HFF-Myc (cell line): ENCODE measurements at regions not wholly inside any gene's neighbourhood (a gene's known extent, or its start where the extent isn't known, plus 50 kb on each side); places are given as distances from the start of the nearest gene placed in this dataset.
"Not testable (repeated sequence)": the region's sequence is repeated elsewhere in the genome, so short reads cannot be mapped to it uniquely, and the experiment has no call there.

Source experiments
- DNase-seq: peaks from one replicate; pipeline ENCODE4 v3.0.0-alpha.2; 2011; ENCODE audit warnings: low read depth; ENCODE audit errors: extremely low read depth
- H3K4me3 ChIP-seq: replicated peaks from 2 replicates; pipeline ENCODE4 v1.5.1; 2011; ENCODE audit warnings: low read depth, mild to moderate bottlenecking, control low read depth, low read length
- TF ChIP-seq, protein P1 (sequence below): IDR thresholded peaks from 2 replicates; pipeline ENCODE4 v1.5.1; 2012; ENCODE audit warnings: mild to moderate bottlenecking, low read depth, low read length, control low read depth; ENCODE audit errors: missing control alignments

DNA sequence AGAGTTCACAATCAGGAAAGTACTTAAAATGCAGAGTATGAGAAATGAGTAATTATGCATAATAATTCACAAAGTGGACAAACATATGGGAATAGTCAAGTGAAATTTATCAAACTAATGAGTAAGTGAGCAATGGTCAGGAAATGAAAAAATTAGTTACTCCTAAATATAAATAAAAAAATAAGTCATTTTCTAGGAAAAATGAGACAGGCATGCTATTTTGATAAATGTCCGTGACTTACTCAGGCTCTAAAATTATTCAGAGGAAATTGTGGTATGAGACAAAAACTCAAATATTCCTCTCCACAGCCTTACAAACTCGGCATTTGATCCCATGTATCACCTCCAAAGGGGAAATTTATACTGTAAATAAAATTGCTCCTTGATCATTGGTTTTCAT is 181.2 kb downstream of the COX18 start:
- TF ChIP-seq, protein P1, sequence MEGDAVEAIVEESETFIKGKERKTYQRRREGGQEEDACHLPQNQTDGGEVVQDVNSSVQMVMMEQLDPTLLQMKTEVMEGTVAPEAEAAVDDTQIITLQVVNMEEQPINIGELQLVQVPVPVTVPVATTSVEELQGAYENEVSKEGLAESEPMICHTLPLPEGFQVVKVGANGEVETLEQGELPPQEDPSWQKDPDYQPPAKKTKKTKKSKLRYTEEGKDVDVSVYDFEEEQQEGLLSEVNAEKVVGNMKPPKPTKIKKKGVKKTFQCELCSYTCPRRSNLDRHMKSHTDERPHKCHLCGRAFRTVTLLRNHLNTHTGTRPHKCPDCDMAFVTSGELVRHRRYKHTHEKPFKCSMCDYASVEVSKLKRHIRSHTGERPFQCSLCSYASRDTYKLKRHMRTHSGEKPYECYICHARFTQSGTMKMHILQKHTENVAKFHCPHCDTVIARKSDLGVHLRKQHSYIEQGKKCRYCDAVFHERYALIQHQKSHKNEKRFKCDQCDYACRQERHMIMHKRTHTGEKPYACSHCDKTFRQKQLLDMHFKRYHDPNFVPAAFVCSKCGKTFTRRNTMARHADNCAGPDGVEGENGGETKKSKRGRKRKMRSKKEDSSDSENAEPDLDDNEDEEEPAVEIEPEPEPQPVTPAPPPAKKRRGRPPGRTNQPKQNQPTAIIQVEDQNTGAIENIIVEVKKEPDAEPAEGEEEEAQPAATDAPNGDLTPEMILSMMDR, result no peak
- DNase-seq, result no peak
- H3K4me3 ChIP-seq, result no peak overlapping the region

DNA sequence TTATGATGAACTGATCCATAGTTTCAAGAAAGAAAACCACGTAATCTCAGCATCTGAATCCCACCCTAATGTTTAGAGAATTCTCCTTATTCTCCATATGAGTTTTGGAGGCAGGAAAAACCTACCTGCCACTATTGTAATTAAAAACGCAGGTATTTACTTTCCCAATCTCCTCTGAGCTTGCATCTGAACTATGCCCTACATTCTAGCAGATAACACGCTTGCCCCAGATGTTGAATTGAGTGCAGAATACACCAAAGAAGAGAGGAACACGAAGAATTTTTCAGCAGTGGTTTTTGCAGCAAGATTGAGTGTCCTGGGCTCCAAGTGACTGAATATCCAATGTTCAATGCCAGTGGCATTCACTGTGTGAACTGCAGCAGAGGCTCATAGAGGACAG is 182.4 kb downstream of the COX18 start:
- TF ChIP-seq, protein P1, result no peak
- H3K4me3 ChIP-seq, result no peak overlapping the region

DNA sequence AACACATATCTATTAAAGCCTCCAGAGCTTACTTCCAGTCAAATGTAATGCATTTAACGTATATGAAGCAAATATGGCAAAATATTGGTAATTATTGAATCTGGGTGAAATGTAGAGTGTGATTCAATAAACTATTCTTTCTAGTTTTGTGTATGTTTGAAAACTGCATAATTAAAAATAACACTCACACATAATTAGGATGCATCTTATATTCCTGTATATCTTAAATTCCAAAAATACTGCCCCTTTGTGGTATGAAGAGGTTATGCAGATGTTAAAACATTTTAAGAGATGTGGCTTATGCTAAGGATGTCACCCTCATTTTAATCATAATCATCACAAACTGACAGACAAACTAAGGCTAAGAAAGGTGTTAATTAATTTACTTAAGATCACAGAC is 182.9 kb downstream of the COX18 start:
- DNase-seq, result no peak
- no peak overlapping the region for H3K4me3 ChIP-seq
- TF ChIP-seq, protein P1, result no peak

More for the DNA sequence above, 182.4 kb downstream of the COX18 start:
- DNase-seq, result no peak

DNA sequence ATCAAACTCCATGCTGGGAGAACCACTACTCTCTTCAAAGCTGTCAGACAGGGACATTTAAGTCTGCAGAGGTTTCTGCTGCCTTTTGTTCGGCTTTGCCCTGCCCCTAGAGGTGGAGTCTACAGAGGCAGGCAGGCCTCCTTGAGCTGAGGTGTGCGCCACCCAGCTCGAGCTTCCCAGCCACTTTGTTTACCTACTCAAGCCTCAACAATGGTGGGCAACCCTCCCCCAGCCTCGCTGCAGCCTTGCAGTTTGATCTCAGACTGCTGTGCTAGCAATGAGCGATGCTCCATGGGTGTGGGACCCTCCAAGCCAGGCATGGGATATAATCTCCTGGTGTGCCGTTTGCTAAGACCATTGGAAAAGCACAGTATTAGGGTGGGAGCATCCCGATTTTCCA is 185.3 kb downstream of the COX18 start:
- not testable (repeated sequence) for DNase-seq

DNA sequence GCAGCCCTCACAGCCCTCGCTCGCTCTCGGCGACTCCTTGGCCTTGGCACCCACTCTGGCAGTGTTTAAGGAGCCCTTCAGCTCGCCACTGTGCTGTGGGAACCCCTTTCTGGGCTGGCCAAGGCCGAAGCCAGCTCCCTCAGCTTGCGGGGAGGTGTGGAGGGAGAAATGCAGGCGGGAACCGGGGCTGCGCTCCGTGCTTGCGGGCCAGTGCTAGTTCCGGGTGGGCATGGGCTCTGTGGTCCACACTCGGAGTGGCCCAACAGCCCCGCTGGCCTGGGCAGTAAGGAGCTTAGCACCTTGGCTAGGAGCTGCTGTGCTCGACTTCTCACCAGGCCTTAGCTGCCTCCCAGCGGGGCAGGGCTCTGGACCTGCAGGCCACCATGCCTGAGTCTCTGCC is 192.6 kb downstream of the COX18 start:
- no peak for DNase-seq
- no peak overlapping the region for H3K4me3 ChIP-seq
- TF ChIP-seq, protein P1, result no peak

More for the DNA sequence above, 185.3 kb downstream of the COX18 start:
- H3K4me3 ChIP-seq, result not testable (repeated sequence)

DNA sequence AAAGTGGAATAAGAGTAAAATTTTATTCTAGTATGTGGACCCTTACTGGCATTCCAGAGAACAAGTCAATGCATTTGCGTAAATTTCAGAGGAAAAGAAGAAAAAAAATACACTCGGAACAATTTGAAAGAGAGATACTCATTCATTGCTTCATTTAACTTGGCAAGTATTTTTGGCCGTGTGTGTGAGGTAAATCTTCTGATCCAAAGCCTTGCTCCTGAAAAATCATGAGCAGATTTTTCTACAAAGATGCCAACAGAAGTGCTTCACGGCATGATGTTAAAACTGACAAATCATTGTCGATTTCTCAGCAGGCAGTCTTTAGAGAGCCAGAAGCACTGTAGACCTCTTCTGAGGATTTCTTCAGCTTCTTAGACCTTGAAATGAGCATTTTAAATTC is 194.0 kb downstream of the COX18 start:
- TF ChIP-seq, protein P1, result no peak
- no peak overlapping the region for H3K4me3 ChIP-seq
- no peak for DNase-seq

DNA sequence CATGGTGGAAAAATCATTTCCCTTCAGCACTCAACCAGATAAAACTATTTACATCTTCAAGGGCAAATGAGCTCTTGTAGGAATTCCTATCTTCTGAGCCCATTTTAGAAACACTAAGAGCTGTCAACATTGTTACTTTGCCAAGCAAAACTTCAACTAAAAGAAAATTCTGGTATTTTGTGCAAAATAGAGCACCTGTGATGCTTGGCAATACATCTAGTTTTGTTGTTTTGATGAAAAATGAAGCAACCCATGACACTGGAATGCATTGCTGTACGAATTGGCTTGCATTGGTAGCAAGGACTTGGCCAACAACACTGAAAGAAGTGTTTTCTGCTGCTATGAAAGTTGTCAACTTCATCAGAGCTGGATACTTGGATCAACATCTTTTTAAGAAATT is 194.4 kb downstream of the COX18 start:
- TF ChIP-seq, protein P1, result no peak
- no peak for DNase-seq
- no peak overlapping the region for H3K4me3 ChIP-seq
